ENCODE measurements at regions not wholly inside any gene's neighbourhood (a gene's known extent, or its start where the extent isn't known, plus 50 kb on each side); places are given as distances from the start of the nearest gene placed in this dataset.

DNA sequence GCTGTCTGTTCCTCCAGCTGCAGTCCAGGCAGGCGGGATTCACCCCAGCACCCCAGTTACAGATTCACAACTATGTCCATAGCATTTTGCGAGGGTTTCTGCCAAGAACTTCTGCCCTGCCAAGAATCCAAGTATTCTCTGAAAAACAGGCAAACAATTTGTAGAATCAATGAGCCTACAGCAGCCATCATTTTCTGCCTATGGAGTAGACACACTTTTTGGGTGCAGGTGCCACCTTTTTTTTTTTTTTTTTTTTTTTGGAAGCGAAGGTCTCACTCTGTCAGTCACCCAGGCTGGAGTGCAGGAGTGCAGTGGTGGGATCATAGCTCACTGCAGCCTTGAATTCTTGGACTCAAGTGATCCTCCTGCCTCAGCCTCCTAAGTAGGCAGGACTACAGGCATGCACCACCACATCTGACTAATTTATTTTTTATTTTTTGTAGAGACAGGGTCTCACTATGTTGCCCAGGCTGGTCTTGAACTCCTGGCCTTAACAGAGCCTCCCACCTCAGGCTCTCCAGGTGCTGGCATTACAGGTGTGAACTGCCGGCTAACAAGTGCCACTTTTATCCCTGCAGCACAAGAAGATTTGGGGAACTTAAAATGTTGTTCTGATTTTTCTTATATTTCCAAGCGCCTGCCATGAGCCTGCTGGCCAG lies 195.1 kb downstream of the SNX19 start:
- TF ChIP-seq, protein P1, sequence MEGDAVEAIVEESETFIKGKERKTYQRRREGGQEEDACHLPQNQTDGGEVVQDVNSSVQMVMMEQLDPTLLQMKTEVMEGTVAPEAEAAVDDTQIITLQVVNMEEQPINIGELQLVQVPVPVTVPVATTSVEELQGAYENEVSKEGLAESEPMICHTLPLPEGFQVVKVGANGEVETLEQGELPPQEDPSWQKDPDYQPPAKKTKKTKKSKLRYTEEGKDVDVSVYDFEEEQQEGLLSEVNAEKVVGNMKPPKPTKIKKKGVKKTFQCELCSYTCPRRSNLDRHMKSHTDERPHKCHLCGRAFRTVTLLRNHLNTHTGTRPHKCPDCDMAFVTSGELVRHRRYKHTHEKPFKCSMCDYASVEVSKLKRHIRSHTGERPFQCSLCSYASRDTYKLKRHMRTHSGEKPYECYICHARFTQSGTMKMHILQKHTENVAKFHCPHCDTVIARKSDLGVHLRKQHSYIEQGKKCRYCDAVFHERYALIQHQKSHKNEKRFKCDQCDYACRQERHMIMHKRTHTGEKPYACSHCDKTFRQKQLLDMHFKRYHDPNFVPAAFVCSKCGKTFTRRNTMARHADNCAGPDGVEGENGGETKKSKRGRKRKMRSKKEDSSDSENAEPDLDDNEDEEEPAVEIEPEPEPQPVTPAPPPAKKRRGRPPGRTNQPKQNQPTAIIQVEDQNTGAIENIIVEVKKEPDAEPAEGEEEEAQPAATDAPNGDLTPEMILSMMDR (IDR thresholded peaks at IDR 0.05) = no peak
- no peak for TF ChIP-seq SIN3A (IDR thresholded peaks at IDR 0.05; ENCODE audit: borderline replicate concordance, insufficient read depth, low read depth, low read length)
- TF ChIP-seq, protein P2, sequence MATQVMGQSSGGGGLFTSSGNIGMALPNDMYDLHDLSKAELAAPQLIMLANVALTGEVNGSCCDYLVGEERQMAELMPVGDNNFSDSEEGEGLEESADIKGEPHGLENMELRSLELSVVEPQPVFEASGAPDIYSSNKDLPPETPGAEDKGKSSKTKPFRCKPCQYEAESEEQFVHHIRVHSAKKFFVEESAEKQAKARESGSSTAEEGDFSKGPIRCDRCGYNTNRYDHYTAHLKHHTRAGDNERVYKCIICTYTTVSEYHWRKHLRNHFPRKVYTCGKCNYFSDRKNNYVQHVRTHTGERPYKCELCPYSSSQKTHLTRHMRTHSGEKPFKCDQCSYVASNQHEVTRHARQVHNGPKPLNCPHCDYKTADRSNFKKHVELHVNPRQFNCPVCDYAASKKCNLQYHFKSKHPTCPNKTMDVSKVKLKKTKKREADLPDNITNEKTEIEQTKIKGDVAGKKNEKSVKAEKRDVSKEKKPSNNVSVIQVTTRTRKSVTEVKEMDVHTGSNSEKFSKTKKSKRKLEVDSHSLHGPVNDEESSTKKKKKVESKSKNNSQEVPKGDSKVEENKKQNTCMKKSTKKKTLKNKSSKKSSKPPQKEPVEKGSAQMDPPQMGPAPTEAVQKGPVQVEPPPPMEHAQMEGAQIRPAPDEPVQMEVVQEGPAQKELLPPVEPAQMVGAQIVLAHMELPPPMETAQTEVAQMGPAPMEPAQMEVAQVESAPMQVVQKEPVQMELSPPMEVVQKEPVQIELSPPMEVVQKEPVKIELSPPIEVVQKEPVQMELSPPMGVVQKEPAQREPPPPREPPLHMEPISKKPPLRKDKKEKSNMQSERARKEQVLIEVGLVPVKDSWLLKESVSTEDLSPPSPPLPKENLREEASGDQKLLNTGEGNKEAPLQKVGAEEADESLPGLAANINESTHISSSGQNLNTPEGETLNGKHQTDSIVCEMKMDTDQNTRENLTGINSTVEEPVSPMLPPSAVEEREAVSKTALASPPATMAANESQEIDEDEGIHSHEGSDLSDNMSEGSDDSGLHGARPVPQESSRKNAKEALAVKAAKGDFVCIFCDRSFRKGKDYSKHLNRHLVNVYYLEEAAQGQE (IDR thresholded peaks at IDR 0.05; ENCODE audit: insufficient read depth in 1 of 2, low read depth in 2 of 2, low read length in 1 of 2) = no peak

Data from Panc1 (cell line).